ENCODE measurements at regions not wholly inside any gene's neighbourhood (a gene's known extent, or its start where the extent isn't known, plus 50 kb on each side); places are given as distances from the start of the nearest gene placed in this dataset.
"Not testable (repeated sequence)": the region's sequence is repeated elsewhere in the genome, so short reads cannot be mapped to it uniquely, and the experiment has no call there.

GRCh38 chr2:182548031-182548950 lies 121.5 kb upstream of the PDE1A start:
- DNase-seq (ENCODE audit: low spot score) = no peak

- DNase-seq (ENCODE audit: low spot score) = no peak
Measured at GRCh38 chr2:182550234-182550633, 123.4 kb upstream of the PDE1A start.

- DNase-seq (ENCODE audit: low spot score) = not testable (repeated sequence)
Measured at GRCh38 chr2:182552232-182552631, 125.4 kb upstream of the PDE1A start.

- not testable (repeated sequence) for DNase-seq (ENCODE audit: low spot score)
Measured at GRCh38 chr2:182552785-182553184, 125.9 kb upstream of the PDE1A start.

- DNase-seq (ENCODE audit: low spot score) = no peak
Measured at GRCh38 chr2:182553483-182553882, 126.6 kb upstream of the PDE1A start.

- peak; percentile 30 for DNase-seq (ENCODE audit: low spot score)
Measured at GRCh38 chr2:182554950-182555349, 128.1 kb upstream of the PDE1A start.

GRCh38 chr2:182558564-182558963 lies 131.7 kb upstream of the PDE1A start:
- DNase-seq (ENCODE audit: low spot score) = no peak

GRCh38 chr2:182559623-182560022 lies 132.8 kb upstream of the PDE1A start:
- DNase-seq (ENCODE audit: low spot score) = no peak

GRCh38 chr2:182565911-182566567 lies 139.2 kb upstream of the PDE1A start:
- DNase-seq (ENCODE audit: low spot score) = no peak

GRCh38 chr2:182573553-182573952 lies 142.5 kb upstream of the DNAJC10 start:
- DNase-seq (ENCODE audit: low spot score) = no peak

GRCh38 chr2:182577816-182578215 lies 138.2 kb upstream of the DNAJC10 start:
- DNase-seq (ENCODE audit: low spot score) = no peak

GRCh38 chr2:182581196-182581935 lies 134.7 kb upstream of the DNAJC10 start:
- no peak for DNase-seq (ENCODE audit: low spot score)

- DNase-seq (ENCODE audit: low spot score) = no peak
Measured at GRCh38 chr2:182584462-182584861, 131.6 kb upstream of the DNAJC10 start.

- no peak for DNase-seq (ENCODE audit: low spot score)
Measured at GRCh38 chr2:182585001-182585400, 131.1 kb upstream of the DNAJC10 start.

GRCh38 chr2:182585430-182585829 lies 130.6 kb upstream of the DNAJC10 start:
- no peak for DNase-seq (ENCODE audit: low spot score)

GRCh38 chr2:182586426-182586825 lies 129.6 kb upstream of the DNAJC10 start:
- no peak for DNase-seq (ENCODE audit: low spot score)

- peak; percentile 27 for DNase-seq (ENCODE audit: low spot score)
Measured at GRCh38 chr2:182587831-182588230, 128.2 kb upstream of the DNAJC10 start.

GRCh38 chr2:182589121-182589520 lies 126.9 kb upstream of the DNAJC10 start:
- no peak for DNase-seq (ENCODE audit: low spot score)

GRCh38 chr2:182591774-182592173 lies 124.3 kb upstream of the DNAJC10 start:
- no peak for DNase-seq (ENCODE audit: low spot score)

GRCh38 chr2:182592691-182593393 lies 123.2 kb upstream of the DNAJC10 start:
- DNase-seq (ENCODE audit: low spot score) = no peak

- peak; percentile 18 for DNase-seq (ENCODE audit: low spot score)
Measured at GRCh38 chr2:182593394-182593975, 122.6 kb upstream of the DNAJC10 start.
